Right ventricle myocardium inferior (tissue), 1 donor: ENCODE measurements at regions not wholly inside any gene's neighbourhood (a gene's known extent, or its start where the extent isn't known, plus 50 kb on each side); places are given as distances from the start of the nearest gene placed in this dataset.

ENCODE experiments used
- ATAC-seq: fragments of 200-7000 bp; cut with Tn5 transposase; one replicate; pipeline ENCODE4 v1.9.1; 2020; ENCODE audit warnings: mild to moderate bottlenecking, moderate library complexity
- DNase-seq: peaks from one replicate; pipeline ENCODE4 v3.0.0; 2021; ENCODE audit errors: missing footprints
- intact Hi-C: fragments of 100-400 bp; cut with DNase I; formaldehyde crosslinking; loops from one replicate; pipeline ENCODE4 v1.11.0; 2022
- donor health status: DM: no; HTN: yes; CAD: no; lungs with severe emphysema.

DNA sequence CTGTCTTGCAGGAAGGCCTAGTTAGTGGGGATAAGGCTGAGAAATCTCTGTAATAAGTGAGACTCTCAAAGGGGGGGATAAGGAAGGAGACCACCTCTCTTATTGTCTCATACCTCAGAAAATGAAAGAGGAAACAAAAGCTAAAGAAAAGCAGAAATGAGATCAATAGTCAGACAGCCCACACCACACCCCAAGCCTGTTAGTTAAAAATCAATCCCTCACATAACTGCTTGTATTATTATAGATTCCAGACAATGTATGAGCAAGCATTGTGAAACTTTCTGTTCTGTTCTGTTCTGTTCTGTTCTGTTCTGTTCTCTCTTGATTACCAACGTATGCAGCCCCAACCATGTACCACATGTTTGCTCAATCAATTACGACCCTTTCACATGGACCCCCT lies 792.5 kb upstream of the TSPY4 start:
- DNase-seq (no peak), ATAC-seq (no peak)
- intact Hi-C loops, result no loop called here

DNA sequence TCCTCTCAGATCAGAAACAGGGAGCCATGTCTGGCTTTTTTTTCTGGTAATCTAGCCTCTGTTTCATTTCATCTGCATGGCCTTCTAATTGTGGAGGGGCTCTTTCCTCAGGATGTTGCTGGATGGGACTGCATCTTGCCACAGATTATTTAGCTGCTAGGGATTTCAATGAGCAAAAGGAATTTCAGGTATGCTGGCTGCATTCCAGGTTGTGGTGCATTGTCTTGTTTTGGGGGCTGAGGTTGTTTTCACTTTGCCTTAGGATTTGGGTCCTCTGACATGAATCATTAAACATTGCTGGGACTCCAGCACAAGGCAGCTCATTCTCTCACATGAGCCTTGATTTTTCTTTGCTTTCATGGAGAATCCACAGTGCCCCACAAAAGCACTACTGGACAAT lies 789.3 kb upstream of the TSPY4 start:
- DNase-seq, result no peak
- no peak for ATAC-seq
- intact Hi-C loops, result no loop called here

DNA sequence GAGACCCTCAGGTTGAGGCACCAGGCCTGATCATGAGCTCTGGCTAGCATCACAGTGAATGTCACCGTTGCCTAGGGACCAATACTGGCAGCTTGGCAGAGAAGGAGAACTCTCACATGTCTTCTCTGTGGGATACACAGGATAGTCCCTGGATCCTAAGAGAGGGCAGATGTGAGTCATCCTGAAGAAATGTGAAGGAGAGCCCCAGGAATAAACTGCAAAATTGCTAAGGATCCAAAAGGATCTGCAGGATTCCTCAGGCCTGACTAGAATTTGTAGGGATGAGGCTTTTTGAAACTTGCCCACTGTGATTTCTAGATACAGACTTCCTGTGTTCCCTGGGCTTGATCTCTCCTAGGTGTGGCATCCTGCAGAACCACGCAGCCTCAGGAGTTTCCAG lies 785.9 kb upstream of the TSPY4 start:
- no peak for ATAC-seq
- intact Hi-C loops, result loop anchor here (5.0 kb wide), 1 partner anchor 41 kb away; no protein-coding TSS in a partner anchor
- DNase-seq, result no peak

DNA sequence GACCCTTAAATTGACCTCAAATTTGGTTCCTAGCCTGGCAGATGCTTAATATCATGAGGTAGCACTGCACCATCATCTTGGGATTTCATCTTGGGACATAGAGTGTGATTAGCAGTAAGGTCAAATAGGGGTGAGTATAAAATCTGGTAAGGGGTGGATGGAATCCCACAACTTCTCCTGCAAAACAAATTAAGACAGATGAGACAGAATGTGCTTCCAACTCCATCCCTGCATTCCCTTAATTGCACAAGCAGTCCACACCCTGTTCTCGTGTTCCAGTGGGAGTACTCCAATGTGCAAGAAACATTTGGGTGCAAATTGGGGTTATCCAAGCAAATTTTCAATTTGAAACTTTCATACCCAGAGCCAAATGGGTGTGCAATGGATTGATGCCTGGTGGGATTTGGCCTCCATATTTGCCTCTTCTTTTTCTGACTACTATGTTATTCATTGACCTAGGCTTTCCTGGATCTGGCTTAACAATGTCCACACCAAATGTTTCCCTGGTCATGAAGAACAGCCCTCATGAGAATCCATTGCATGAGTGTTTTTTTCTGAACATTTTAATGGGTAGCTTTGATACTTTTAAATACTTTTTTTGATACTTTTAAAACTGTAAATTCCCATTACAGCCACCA lies 785.0 kb upstream of the TSPY4 start:
- DNase-seq, result no peak
- intact Hi-C loops, result loop anchor here (5.0 kb wide), 1 partner anchor 40 kb away; no protein-coding TSS in a partner anchor

DNA sequence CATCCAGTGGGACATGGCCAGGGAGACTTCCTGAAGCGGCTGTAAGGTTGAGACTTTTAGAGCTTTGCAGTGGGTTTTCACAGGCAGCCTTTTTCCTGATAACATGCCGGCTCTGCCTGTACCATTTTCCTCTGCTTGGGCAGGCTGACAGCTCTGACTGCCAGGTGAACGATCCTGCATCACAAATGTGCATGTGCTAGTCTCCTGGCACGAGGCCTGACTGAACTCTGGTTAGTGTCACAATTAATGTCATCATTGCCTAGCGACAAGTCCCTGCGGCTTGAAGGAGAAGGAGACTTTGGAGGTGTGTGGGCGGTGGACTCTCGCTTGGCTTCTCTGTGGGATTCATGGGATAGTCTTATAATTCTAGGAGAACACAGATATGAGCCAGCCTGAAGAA lies 783.6 kb upstream of the TSPY4 start:
- intact Hi-C loops, result loop anchor here (5.0 kb wide), 1 partner anchor 39 kb away; no protein-coding TSS in a partner anchor
- DNase-seq (no peak), ATAC-seq (peak; percentile 21)

More for the DNA sequence above, 785.0 kb upstream of the TSPY4 start:
- peak; percentile 83 for ATAC-seq

DNA sequence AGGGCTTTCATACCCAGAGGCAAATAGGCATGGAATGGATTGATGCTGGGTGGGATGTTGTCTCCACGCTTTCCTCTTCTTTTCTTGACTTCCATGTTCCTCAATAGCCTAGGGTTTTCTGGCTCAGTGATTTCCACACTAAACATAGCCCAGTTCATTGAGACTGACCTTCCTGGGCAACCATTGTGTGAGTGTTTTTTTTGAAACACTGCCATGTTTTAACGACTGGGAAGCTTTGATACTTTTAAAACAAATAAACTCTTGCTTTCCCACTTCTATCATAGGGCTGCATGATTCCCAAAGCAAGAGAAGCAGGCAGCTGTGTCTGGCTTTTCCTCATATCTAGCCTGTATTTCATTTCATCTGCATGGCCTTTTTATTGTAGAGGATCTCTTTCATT lies 775.9 kb upstream of the TSPY4 start:
- no peak for DNase-seq
- no peak for ATAC-seq
- intact Hi-C loops, result no loop called here

DNA sequence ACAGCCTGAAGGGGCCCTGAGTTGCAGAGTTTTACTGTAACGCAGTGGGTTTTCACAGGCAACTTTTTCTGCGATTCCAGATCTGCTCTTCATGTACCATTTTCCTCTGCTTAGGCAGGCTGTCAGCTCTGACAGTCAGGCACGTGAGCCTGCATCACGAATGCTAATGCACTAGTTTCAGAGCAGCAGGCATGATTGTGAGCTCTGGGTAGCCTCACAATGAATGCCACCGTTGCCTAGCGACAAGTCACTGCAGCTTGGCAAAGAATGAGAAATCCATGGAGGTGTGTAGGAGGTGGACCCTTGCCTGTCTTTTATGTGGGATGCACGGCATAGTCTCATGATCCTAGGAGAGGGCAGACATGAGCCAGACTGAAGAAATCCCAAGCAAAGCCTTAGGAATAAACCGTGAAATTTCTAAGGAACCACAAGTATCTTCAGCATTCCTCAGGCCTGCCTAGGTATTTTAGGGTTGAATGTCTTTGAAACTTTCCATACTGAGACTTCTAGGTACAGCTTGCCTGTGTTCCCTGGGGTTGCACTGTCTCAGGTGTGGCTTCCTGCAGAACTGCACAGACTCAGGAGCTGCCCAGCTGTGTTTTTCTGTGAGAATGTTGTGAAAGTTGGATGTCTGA lies 774.7 kb upstream of the TSPY4 start:
- intact Hi-C loops, result no loop called here
- DNase-seq (no peak), ATAC-seq (no peak)

DNA sequence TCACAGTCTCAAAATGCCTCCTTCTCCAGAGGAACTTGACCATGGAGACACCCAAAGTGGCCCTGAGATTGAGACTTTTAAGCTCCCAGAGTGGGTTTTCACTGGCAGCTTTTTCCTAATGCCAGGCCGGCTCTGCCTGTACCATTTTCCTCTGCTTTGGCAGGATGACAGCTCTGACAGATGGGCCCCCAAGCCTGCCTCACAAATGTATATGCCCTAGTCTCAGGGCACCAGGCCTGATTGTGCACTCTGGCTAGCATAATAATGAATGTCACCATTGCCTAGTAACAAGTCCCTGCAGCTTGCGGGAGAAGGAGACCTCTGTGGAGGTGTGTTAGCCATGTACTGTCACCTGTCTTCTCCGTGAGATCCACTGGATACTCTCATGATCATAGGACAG lies 772.8 kb upstream of the TSPY4 start:
- no peak for DNase-seq
- intact Hi-C loops, result no loop called here
- no peak for ATAC-seq

DNA sequence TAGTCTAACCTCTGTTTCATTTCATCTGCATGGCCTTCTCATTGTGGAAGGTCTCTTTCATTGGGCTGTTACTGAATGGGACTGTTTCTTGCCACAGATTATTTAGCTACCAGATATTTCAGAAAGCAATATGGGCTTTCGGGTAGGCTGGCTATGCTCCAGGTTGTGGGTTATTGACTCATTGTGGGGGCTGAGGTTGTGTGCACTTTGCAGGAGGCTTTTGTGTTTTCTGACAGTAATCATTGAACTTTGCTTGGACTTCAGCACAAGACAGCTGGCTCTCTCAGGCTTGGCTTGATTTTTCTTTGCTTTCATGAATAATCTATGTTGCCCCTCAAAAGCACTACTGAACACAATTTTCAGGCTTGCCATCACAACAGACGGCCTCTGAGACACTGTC lies 771.1 kb upstream of the TSPY4 start:
- ATAC-seq, result no peak
- intact Hi-C loops, result no loop called here
- DNase-seq, result no peak

DNA sequence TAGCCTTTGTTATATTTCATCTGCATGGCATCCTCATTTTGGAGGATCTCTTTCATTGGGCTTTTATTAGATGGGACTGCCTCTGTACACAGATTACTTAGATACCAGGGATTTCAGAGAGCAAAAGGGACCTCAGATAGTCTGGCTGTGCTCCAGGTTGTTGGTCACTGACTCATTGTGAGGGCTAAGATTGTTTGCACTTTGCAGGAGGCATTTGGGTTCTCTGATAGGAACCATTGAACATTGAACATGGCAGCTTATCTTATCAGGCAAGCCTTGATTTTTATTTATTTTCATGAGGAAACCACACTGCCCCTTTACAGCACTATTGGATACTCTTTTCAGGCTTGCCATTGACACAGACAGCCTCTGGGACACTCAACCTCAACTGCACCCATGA lies 766.9 kb upstream of the TSPY4 start:
- ATAC-seq (no peak), DNase-seq (no peak)
- intact Hi-C loops, result no loop called here

DNA sequence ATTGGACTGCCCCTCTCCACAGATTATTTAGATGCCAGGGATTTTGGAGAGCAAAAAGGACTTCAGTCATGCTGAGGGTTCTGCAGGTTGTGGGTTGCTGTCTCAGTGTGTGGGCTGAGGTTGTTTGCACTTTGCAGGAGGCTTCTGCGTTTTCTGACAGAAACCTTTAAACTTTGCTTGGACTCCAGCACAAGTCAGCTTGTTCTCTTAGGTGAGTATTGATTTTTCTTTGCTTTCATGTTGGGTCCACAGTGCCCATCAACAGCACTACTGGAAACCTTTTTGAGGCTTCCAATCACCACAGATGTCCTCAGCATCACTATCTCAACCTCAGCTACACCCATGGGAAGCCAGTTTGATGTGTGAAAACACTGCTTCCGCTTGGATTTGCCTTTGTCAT lies 764.3 kb upstream of the TSPY4 start:
- intact Hi-C loops, result no loop called here
- DNase-seq, result no peak
- no peak for ATAC-seq

DNA sequence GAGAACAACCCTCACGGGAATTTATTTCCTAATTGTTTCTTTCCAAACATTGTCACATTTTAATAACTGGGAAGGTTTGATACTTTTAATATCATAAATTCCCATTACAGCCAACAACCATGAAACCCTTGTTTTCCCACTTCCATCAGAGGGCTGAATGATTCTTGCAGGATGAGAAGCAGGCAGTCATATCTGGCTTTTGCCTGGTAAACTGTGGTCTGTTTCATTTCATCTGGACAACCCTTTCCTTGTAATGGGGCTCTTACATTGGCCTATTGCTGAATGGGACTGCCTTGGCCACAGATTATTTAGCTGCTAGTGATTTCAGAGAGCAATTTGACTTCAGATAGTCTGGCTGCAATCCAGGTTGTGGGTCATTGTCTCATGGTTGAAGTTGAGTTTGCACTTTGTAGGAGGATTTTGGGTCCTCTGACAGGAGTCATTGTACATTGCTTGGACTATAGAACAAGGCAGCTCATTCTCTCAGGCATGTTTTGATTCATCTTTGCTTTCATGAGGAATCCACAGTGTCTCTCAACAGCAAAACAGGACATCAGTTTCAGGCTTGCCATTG lies 754.9 kb upstream of the TSPY4 start:
- no peak for ATAC-seq

DNA sequence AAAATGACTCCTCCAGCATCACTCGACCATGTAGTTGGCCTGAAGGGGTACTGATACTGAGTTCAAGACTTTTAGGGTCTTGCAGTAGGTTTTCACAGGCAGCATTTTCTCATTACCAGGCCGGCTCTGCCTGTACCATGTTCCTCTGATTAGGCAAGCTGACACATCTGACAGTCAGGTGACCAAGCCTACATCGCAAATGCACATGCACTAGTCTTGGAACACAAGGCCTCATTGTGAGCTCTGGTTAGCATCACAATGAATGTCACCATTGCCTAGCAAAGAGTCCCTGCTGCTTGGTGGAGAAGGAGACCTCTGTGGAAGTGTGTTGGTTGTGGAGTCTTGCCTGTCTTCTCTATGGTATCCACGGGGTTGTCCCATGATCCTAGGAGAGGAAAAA lies 754.1 kb upstream of the TSPY4 start:
- intact Hi-C loops, result no loop called here
- ATAC-seq (no peak), DNase-seq (no peak)

More for the DNA sequence above, 754.9 kb upstream of the TSPY4 start:
- no peak for DNase-seq
- intact Hi-C loops, result no loop called here

DNA sequence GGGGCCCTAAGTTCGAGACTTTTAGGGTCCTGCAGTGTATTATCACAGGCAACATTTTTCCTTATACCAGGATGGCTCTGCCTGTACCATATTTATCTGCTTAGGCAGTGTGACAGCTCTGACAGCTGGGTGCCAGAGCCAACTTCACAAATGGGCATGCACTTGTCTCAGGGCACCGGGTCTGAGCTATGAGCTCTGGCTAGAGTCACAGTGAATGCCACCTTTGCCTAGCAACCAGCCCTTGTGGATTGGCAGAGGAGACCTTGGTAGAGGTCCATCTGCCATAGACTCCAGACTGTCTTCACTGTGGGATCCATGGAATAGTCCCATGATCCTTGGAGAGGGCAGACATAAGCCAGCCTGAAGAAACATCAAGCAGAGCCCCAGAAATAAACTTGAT lies 746.6 kb upstream of the TSPY4 start:
- DNase-seq (peak; percentile 59), ATAC-seq (peak; percentile 81)
- intact Hi-C loops, result loop anchor here (5.0 kb wide), 1 partner anchor 38 kb away; no protein-coding TSS in a partner anchor

DNA sequence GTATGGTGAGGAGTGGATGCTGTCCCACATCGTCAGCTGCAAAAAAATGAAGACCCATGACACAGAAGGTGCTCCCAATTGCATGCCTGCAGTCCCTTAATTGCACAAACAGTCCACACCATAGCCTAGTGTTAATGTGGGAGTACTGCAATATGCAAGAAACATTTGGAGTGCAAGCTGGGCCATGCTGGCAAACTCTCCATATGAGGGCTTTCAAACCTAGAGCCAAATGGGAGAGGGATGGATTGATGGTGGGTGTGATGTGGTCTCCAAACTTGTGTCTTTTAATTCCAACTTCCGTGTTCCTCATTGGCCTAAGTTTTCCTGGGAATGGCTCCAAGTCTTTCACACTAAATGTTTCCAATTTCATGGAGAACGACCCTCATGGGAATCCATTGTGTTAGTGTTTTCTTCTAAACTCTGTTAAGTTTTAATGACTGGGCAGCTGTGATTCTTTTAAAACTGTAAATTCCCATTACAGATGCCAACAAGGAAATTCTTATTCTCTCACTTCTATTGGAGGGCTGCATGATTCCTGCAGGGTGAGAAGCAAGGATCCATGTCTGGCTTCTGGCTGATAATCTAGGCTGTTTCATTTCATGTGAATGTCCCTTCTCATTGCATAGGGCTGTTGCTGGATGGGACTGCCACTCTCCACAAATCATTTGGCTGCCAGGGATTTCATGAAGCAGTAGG lies 745.3 kb upstream of the TSPY4 start:
- intact Hi-C loops, result loop anchor here (5.0 kb wide), 1 partner anchor 40 kb away; no protein-coding TSS in a partner anchor
- no peak for DNase-seq
- ATAC-seq, result peak; percentile 71

DNA sequence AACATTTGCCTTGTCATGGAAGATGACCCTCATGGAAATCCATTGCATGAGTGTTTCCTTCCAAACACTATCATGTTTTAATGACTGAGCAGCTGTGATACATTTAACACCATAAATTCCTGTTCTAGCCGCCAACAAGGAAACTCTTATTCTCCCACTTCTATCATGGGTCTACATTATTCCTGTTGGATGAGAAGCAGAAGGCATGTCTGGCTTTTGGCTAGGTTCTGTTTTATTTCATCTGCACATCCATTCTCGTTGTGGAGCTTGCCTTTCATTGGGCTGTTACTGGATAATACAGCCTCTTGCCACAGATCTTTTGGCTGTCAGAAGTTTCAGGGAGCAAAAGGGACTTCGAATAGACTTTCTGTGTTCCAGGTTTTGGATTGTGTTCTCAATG lies 742.6 kb upstream of the TSPY4 start:
- ATAC-seq (no peak), DNase-seq (no peak)
- intact Hi-C loops, result loop anchor here (5.0 kb wide), 1 partner anchor 42 kb away; no protein-coding TSS in a partner anchor

DNA sequence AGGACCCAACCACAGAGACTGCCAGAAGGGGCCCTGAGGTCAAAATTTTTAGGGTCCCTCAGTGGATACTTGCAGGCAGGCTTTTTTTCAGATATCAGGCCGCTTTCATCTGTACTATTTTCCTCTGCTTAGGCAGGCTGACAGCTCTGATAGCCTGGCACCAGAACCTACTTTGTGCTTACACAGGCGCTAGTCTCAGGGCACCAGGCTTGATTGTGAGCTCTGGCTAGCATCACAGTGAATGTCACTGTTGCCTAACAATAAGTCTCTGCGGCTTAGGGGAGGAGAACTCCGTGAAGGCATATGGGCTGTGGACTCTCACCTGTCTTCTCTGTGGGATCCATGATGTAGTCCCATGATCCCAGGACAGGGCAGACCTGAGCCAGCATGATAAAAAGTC lies 738.1 kb upstream of the TSPY4 start:
- intact Hi-C loops, result no loop called here
- DNase-seq, result no peak
- ATAC-seq, result peak; percentile 54

DNA sequence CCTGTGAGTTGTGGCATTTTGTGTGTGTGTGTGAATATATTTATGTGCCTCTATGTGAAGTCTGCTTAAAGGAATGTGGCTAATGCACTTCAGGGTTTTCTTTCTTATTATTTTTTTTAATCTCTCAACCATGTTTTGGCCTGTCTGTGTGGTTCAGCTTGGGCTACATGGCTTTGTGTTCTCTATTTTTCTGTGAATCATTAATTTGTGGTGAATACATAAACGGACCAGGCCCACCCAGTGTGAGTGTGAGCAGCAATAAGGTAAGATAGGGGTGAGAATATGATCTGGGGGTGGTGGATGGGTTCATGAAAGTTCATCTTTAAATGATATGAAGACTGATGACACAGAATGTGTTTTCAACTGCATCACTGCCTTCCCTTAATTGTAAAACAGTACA lies 726.6 kb upstream of the TSPY4 start:
- ATAC-seq (no peak), DNase-seq (no peak)
- intact Hi-C loops, result no loop called here

DNA sequence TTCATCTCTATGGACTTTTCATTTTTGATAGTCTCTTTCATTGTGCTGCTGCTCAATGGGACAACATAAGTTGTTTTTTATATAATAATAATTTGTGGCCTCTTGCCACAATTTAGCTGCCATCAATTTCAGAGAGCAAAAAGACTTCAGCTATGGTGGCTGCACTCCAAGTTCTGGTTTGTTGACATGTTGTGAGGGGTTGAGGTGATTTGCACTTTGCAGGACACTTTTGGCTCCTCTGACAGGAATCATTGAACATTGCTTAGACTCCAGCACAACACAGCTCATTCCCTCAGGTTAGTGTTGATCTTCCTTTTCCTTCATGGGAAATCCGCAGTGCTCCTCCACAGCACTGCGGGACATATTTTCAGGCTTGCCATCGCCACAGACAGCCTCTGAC lies 725.4 kb upstream of the TSPY4 start:
- ATAC-seq (no peak), DNase-seq (no peak)
- intact Hi-C loops, result no loop called here

DNA sequence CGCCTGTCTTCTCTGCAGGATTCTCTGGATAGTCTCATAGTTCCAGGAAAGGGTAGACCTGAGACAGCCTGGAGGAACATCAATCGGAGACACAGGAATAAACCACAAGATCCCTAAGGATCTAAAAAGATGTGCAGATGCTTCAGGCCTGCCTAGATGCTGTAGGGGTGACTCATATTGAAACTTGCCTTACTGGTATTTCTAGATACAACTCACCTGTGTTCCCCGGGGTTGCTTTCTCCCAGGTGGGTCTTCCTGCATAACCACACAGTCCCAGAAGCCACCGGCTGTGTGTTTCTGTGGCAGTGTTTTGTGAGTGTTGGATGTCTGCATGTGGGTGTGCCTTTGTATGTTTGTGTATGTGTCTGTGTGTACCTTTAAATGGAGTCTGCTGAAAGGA lies 719.0 kb upstream of the TSPY4 start:
- no peak for ATAC-seq
- DNase-seq, result no peak
- intact Hi-C loops, result no loop called here
